HG03066 (cell line): ENCODE measurements at regions not wholly inside any gene's neighbourhood (a gene's known extent, or its start where the extent isn't known, plus 50 kb on each side); places are given as distances from the start of the nearest gene placed in this dataset.

Source experiments
- ATAC-seq: cut with Tn5 transposase; IDR thresholded peaks from one replicate; pipeline ENCODE4 v1.9.1; 2021; ENCODE audit warnings: low read depth; ENCODE audit not compliant: unreplicated experiment

DNA sequence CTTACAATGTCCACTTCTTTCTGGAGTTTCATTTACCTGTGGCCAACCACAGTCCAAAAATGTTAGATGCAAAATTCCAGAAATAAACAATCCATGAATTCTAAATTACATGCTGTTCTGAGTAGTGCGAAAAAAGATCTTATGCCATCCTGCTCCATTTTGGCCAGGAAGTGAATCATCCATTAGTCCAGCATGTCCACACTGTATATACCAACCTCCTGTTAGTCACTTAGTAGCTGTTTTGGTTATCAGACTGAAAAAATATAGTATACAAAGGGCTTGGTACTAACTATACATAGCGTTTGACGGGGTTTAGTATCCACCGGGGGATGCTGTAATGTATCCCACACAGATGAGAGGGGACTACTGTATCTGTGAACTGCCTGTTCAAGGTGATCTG is 618.0 kb upstream of the ARGLU1 start:
- no peak for ATAC-seq

DNA sequence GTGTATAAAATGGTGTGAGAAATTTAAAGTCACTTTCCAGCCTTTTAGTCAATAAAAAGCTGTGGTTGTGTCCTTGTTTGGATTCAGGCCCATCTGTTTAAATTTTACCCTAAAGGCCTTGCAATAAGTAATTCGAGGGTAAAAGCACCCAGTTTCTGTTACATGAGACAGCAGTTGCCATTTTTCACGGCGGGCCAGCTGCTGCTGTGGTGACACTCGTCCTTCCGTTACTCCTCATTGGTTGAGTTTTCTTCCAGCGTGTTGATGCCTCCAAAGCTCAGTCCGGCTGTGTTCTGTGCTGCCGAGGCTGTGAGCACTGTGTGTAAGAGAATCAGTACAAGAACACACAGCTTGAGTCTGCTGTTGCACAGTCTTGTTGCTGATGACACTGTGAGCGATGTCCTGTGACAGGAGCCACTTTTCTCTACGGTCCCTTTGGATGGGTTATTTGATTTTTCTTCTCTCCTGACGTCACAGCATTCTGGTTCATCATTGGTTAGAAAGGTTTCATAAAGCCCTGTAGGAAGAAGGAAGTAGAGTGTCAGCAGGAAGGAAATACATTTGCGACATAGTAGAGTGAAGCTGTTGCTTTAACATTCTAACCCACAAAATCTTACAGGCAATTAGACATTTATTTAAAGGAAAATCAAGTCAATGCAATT is 602.5 kb upstream of the ARGLU1 start:
- ATAC-seq = no peak

DNA sequence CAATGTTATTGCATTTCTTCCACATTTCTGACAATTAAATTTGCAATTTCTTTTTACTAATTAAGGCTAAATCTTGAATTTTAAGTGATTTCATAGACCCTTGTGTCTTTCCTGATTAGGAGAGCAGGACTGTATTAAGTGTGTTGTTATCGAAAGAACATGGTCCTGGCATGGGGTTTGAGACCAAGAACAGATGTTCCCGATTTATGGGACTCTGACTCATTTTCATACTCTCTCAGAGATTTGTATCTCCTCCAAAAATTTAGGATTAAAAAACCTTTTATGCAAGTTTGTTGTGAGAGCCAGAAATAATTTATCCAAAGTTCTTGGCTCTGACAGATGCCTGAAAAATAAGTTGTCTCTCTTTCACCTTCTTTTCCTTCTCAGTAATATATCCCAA is 589.3 kb upstream of the ARGLU1 start:
- ATAC-seq = no peak

DNA sequence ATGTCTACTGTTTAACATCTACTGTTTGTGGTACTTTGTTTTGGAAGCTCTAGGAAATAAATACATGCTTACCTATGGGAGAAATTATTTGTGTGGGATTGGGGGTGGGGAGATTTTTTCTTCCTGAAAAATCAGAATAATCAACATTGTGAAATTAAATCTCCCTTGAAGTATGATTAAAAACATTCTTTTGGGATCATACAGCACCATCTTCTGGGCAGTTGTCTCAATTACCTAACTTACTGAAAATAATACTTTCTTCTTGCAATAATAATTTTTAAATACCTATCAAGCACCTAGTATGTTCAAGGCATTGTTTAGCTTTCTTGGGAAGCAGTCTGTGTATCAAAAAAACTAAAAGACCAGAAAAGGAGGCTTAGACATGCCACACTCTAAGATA is 576.5 kb upstream of the ARGLU1 start:
- ATAC-seq = no peak

DNA sequence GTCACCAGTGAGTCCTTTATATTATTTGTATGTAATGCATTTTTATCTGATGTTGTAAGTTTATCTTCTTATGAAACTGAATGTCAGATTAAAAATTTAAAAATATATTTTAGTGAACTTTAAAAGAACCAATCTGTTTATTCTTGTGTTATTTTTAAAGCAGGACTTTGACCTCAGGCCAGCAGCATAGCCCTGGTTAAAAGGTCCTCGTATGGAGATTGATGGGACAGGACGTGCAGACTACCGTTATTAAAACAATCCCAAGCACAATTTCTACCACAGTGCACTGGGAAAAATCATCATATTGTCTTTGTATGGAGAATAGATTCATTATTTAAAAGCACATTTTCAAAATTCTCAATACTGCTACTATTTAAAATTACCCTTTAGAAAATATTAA is 573.8 kb upstream of the ARGLU1 start:
- no peak for ATAC-seq

DNA sequence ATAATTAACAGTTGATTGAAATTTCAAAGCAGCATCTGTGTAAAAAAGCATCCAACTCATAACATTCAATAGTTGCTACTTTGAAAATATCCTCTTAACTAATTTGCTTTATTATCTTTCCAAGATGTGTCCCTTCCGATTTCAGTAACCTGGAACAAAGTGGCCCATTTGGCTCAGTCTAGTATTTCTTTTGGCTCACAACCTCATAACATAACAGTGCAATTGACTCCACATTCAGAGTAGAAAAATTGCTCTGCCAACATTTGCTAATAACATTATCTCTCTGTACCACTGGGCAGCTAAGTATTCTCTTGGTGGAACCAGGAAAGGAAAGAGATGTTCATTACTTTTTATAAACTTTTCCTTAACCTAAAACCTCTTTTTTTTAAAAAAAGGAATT is 571.1 kb upstream of the ARGLU1 start:
- ATAC-seq = no peak

DNA sequence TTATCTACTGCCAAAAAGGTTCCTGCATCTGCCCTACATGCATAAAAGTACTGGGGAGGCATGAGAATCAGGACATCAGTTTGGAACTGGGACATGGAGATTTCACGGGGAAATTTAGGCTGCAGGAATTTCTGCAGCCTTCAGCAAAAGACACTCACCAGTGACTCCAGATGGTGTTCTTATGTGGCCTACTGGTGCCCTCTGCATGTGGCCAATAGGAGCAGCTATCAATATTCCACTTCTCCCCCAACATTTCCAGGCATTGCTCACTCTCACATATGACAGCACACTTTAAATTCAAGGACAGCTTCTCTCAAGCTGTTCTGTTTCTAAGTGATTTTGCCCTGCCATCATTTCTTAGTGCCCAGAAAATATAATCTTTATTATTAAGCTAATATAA is 570.5 kb upstream of the ARGLU1 start:
- ATAC-seq = no peak

DNA sequence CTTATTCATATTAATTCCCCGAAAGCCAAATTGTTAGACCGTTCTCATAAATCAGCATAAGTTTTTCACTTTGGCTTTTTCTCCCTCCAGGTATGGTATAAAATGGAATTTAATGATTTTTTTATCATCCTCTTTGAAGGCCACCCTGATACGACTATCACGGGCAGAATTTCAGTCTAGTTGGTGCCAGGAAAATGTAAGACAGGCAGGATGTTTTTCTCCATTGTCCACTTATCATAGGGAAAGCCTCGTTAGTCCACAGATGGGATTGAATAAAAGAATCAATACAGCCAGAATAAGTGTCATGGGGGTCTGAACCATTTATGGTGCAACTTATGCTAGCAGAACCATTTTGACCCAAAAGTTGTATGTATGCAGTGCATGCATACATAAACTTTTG is 566.0 kb upstream of the ARGLU1 start:
- no peak for ATAC-seq

DNA sequence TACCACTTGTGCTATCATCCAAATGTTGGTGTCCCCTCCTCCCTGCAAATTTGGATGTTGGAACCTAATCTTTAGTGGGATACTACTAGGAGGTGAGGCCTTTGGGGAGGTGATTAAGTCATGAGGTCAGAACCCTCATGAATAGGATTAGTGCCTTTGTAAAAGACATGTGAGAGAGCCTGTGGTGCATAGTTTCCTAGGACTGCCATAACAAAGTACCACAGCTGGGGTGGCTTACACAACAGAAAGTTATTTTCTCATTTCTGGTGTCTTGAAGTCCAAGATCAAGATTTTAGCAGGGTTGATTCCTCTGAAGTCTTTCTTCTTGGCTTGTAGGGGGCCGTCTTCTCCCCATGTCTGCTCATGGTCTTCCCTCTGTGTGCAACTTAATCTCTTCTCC is 562.6 kb upstream of the ARGLU1 start:
- ATAC-seq = no peak

DNA sequence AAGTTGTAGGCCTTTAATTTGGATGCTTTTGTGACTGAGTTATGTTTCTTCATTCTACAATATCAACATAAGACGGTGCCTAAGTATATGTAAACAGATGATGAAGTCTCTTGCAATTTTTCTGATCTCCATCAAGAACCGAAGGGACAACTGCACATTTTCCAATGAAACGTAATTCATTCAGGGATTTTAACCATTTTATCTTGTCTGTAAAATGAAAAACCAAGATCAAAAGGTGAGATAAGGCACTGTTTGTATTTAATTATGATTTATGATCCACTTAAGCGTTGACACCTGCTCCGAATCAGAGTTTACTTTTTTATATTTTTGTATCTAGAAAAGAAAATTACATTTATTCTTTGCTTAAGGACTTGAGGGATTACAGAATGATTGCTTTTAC is 556.8 kb upstream of the ARGLU1 start:
- no peak for ATAC-seq

DNA sequence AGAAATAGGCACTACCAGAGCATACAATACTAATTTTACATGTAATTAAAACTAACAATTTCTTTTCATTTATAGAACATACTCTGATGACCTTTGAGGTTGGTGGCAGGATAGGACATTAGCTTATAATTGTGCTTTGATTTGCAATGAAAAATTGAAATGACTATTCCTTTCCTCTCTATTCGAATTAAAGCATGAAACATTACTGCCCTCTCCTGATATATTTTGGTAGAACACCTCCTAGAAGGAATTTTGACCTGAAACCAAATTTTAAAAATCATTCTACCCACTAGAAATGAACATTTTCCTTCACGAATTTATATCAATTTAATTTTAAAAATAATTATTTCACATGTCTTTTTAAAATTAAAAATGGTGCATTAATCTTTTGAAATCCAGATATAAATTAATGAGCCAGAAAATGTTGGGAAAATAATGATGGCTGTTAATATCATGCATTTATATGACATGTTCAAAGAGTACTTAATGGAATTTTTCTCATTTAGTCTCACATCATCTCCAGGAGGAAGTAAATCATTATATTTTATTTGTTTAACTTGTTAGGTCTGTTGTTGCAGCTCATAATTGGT is 556.3 kb upstream of the ARGLU1 start:
- ATAC-seq = no peak

DNA sequence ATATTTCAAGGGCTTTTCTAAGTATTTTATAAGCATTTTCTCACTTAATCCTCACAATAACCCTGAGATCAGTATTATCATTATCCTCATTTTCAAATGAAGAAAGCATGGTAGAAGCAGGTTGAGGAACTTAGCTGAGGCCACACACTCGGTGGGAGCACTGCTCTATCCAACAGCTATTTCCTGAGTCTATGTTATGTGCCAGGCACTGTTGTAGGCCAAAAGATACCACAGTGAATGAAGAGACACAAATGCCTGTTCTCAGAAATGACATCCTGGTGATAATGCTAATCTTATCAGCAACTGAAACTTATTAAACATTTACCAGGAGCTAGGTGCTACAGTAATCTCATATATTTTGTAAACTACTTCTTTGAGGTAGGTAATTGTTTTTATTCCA is 553.9 kb upstream of the ARGLU1 start:
- ATAC-seq = no peak

DNA sequence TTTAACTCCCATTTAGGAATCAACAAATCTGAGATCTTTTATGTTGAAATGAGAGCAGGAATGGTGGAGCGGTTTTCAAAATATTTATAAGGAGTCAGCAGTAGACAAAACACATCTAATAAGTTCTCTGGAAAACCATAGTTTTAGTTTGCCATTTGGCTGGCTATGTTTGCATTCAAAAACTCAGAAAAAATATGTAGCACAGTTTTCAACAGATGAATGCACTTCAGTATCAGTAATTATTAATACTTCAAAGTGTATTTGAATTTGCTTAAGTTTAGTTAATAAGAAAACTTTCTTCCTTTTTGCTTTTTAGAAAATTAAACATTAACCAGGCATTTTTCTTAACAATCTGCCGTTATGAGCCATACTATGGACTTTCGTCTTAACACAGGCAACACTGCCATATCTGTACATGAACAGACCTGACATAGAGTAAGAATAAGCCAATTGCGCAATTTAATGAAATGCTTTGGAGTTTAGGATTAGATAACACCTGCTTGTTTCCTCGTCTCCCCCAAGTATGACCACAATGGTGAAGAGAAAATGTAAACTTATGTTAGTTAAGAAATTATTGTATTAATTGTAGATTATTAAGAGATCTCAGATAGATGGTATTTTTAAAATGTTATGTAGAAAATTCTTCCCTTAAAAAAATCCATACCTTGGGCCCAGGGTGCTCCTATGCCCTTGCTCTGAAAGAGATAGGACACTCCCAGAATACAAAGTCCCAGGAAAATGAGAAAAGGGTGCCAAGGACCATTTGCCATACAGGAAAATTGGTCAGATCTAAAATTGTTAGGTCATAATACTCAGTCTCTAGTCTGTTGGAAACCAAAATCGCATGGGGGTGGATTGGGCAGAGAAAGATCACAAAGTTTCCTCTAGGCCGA is 552.3 kb upstream of the ARGLU1 start:
- no peak for ATAC-seq

DNA sequence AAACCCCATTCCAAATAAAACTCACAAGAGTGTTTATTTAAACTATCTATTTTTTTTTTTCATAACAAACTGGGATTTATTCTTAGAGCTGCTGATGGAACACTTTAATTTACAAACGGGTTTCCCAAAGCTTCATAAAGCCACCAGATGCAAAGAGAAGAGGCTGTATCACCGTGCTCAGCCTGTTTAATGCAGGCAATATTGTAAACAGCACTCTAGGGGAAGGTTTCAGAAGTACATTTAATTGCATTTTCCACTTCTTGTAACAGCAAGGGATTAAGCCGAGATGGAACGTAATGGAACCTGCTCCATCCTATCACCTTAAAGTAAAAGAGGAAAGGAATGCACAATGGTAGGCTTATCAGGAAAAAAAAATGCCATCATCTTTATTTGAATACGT is 550.6 kb upstream of the ARGLU1 start:
- no peak for ATAC-seq

DNA sequence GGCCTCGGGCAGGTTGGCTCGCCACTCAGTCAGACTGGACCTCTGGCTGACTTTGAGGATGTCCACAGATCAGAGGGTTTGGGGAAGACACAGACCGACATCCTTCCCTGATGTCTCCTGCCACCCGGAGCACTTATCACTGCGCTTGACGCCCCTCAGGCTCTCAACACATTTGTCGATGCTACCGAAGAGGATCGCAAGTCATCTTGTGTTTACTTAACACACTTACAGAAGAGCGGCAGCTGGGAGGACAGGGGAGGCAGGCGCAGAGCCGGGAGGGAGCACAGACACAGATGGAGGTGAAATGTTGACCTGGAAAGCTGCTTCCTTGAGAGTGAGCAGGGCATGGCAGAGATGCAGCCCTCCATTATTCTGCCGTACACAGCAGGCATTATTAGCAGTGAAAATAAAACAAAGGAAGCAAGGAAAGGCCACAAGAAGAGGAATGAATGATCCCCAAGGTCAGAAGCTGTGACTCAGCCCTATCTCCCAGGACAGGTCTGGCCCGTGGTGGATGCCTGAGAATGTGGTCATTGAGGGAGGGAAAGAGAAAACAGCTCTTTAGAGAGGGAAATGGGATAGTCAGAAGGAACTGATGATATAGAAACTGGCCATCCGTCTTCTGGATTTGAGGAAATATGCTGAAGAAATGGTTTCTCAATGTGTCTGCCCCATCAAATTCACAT is 549.5 kb upstream of the ARGLU1 start:
- ATAC-seq = no peak

DNA sequence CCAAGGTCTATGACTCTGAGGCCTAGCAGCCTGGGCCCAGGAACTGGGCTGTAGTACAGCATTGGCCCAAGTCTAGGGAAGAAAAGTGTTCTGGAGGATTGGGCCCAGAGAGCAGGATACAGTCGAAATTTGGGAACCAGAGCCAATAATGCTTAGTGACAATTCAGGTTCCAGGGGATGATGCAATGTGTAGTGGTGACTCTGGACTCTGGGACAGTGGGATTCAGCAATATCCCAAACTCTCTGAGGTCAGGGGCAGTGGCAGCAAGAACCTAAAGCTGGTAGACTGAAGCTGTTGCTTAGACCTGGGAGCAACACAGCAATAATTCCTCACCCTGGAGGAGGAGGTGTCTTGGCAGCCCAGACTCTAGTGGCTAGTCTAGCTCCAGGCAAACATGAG is 545.5 kb upstream of the ARGLU1 start:
- no peak for ATAC-seq

DNA sequence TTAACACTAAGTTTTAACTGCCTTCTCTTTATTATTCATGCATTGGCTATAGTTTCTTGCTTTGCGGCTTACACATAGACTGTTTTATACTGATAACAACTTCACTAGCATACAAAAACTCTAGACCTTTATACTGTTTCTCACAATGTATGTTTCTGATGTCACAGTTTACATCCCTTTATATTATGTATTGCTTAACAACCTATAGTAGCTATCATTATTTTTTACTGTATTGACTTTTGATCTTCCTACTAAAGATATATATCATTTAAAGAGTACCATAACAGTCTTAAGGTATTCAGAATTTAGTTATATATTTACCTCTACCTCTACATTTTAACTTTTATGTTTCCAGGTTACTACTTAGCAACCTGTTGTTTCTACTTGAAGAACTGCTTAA is 543.3 kb upstream of the ARGLU1 start:
- ATAC-seq = no peak

DNA sequence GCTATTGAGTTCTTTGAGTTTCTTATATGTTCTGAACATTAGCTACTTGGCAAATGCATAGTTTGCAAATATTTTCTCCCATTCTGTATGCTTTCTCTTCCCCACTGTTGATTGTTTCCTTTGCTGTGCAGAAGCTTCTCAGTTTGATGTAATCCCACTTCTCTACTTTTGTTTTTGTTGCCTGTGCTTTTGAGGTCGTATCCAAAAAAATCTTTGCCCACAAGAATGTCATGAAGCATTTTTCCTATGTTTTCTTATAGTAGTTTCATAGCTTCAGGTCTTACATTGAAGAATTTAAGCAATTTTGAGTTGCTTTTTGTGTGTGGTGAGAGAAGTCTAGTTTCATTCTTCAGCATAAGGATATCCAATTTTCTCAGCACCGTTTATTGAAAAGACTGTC is 536.7 kb upstream of the ARGLU1 start:
- no peak for ATAC-seq

DNA sequence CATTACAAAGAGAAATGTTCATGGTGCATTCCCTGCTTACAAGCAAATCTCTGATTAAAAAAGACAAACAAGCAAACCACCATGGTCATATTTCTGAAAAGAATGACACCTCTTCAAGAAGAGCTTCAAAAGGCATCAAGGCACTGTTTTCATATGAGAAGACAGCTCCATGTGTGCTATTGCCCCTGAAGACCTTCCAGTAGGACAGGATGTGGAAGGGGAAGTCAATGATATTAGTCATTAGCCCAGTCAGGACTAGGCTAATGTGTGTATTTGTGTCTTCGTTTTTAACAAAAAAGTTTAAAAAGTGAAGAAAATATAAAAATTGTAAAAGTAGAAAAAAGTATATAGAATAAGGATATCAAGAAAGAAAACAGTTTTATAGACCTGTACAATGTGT is 534.7 kb upstream of the ARGLU1 start:
- ATAC-seq = no peak

DNA sequence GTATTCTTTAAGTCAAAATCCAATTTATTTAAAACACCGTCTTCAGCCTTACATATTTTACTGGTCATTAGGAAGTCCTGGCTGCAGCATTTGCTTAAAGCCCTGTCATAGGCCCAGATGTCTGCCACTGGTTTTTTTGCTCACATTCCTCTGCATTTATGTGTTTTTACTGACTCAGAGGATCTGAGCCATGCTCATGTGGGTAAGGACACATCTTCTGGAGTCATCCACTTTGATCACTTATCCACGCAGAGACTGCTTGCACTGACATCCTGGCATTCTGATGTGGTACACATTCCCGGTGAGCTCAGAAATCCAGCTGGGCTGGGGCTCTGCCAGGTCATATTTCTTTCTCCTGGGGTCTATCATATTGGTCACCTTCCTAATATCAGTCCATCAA is 531.7 kb upstream of the ARGLU1 start:
- no peak for ATAC-seq

DNA sequence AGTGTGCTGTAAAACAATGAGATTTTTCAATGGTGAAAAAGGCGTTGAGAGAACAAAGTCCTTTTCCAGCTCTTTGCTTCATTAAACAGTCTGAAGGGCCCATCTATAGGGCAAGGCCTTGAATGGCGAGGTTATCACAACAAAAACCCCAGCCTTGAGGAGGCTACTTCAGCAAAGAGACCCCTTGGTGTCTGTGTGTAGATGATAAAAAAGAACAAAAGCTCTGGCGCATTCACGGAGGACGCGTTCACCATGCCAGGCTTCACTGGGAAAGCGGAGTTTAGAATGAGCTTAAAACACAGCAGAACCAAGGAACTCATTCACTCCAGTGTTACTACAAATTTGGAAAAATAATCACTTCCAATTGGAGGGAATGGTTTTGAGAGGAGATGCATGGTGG is 530.0 kb upstream of the ARGLU1 start:
- ATAC-seq = no peak
